MM.1S (cell line): ENCODE measurements at regions not wholly inside any gene's neighbourhood (a gene's known extent, or its start where the extent isn't known, plus 50 kb on each side); places are given as distances from the start of the nearest gene placed in this dataset.

Experiments
- DNase-seq: peaks from one replicate; pipeline ENCODE4 v3.0.0-alpha.2; 2015
- H2AFZ ChIP-seq: fragments of 300-600 bp; sonication (generic); 2 replicates; pipeline ENCODE4 v1.6.0; 2016; ENCODE audit warnings: antibody characterized with exemption, low read length
- H3F3A ChIP-seq: fragments of 300-600 bp; sonication (generic); 2 replicates; pipeline ENCODE4 v1.6.1; 2016; ENCODE audit warnings: mild to moderate bottlenecking, antibody characterized with exemption, low read length, moderate library complexity, mixed read lengths; ENCODE audit not compliant: insufficient read depth
- H3K27ac ChIP-seq: fragments of 300-600 bp; sonication (generic); 2 replicates; pipeline ENCODE4 v1.5.1; 2016; ENCODE audit warnings: mild to moderate bottlenecking, low read length
- H3K27me3 ChIP-seq: fragments of 300-600 bp; sonication (generic); replicated peaks from 2 replicates; pipeline ENCODE4 v1.6.0; 2016; ENCODE audit warnings: low read length; ENCODE audit not compliant: insufficient read depth
- H3K36me3 ChIP-seq: fragments of 300-600 bp; sonication (generic); replicated peaks from 2 replicates; pipeline ENCODE4 v1.6.1; 2016; ENCODE audit warnings: mild to moderate bottlenecking, low read length, mixed read lengths; ENCODE audit not compliant: insufficient read depth
- H3K4me1 ChIP-seq: fragments of 300-600 bp; sonication (generic); 2 replicates; pipeline ENCODE4 v1.6.1; 2016; ENCODE audit warnings: low read length, mixed read lengths
- H3K4me2 ChIP-seq: fragments of 300-600 bp; sonication (generic); 2 replicates; pipeline ENCODE4 v1.6.0; 2016; ENCODE audit warnings: low read depth, low read length
- H3K4me3 ChIP-seq: fragments of 300-600 bp; sonication (generic); 2 replicates; pipeline ENCODE4 v1.5.1; 2016; ENCODE audit warnings: low read length, mixed read lengths
- H3K79me2 ChIP-seq: fragments of 300-600 bp; sonication (generic); 2 replicates; pipeline ENCODE4 v1.6.1; 2016; ENCODE audit warnings: mixed run types, low read length, mixed read lengths
- H3K9ac ChIP-seq: fragments of 300-600 bp; sonication (generic); 2 replicates; pipeline ENCODE4 v1.6.1; 2016; ENCODE audit warnings: low read length, mixed read lengths
- H3K9me2 ChIP-seq: fragments of 300-600 bp; sonication (generic); replicated peaks from 2 replicates; pipeline ENCODE4 v1.6.1; 2016; ENCODE audit warnings: mild to moderate bottlenecking, low read length, mixed read lengths; ENCODE audit not compliant: insufficient read depth
- H3K9me3 ChIP-seq: fragments of 300-600 bp; sonication (generic); replicated peaks from 2 replicates; pipeline ENCODE4 v1.6.1; 2016; ENCODE audit warnings: mild to moderate bottlenecking, low read length, mixed read lengths; ENCODE audit not compliant: insufficient read depth
- H4K20me1 ChIP-seq: fragments of 300-600 bp; sonication (generic); 2 replicates; pipeline ENCODE4 v1.6.1; 2016; ENCODE audit warnings: mild to moderate bottlenecking, low read length, moderate library complexity, mixed read lengths; ENCODE audit not compliant: insufficient read depth
- EZH2 ChIP-seq: fragments of 300-600 bp; sonication (generic); optimal IDR thresholded peaks from 2 replicates; pipeline ENCODE3; 2017; ENCODE audit warnings: low read depth, mild to moderate bottlenecking, antibody characterized with exemption, low read length, mixed read lengths
- EZH2phosphoT487 ChIP-seq: fragments of 300-600 bp; sonication (generic); IDR thresholded peaks from 2 replicates; pipeline ENCODE4 v1.6.1; 2018; ENCODE audit warnings: antibody characterized with exemption, low read length
- TF ChIP-seq, protein P1 (sequence below): fragments of 300-600 bp; sonication (generic); IDR thresholded peaks from 2 replicates; pipeline ENCODE4 v1.5.1; 2016; ENCODE audit warnings: antibody characterized with exemption, low read length, mixed read lengths

DNA sequence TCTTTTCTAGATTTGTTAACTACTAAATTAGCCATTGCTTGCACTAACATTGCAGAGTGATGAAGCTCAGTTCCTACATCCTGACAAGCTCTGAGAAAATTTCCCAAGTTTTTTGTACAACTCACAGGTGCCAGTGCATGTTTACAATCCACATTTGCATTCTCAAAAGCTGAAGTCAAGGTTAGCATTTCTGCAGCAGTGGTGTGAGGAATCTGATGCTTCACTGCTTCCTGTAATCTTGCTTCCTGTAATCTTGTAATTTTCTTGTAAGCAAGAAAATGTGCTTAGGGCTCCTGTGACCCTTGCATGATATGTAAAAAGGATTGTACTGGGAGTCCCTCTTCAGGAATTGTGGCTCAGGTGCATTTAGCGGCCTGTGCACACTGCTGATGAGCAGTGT lies 207.4 kb upstream of the CXCL13 start:
- Histone ChIP-seq H3K4me1 (no peaks in the 10 kb centered on the region), H3K27me3 (no peaks in the 10 kb centered on the region), H3K4me3 (no peak overlapping the region), H4K20me1 (no peaks in the 10 kb centered on the region), H3K9me3 (no peaks in the 10 kb centered on the region), H3K79me2 (no peaks in the 10 kb centered on the region), H3K4me2 (no peak overlapping the region), H3K27ac (no peak overlapping the region), H2AFZ (no peak overlapping the region), H3K9me2 (no peaks in the 10 kb centered on the region), H3K9ac (no peak overlapping the region), H3K36me3 (no peaks in the 10 kb centered on the region), H3F3A (no peaks in the 10 kb centered on the region)
- TF ChIP-seq EZH2, result no peak
- TF ChIP-seq EZH2phosphoT487, result no peak
- TF ChIP-seq, protein P1, sequence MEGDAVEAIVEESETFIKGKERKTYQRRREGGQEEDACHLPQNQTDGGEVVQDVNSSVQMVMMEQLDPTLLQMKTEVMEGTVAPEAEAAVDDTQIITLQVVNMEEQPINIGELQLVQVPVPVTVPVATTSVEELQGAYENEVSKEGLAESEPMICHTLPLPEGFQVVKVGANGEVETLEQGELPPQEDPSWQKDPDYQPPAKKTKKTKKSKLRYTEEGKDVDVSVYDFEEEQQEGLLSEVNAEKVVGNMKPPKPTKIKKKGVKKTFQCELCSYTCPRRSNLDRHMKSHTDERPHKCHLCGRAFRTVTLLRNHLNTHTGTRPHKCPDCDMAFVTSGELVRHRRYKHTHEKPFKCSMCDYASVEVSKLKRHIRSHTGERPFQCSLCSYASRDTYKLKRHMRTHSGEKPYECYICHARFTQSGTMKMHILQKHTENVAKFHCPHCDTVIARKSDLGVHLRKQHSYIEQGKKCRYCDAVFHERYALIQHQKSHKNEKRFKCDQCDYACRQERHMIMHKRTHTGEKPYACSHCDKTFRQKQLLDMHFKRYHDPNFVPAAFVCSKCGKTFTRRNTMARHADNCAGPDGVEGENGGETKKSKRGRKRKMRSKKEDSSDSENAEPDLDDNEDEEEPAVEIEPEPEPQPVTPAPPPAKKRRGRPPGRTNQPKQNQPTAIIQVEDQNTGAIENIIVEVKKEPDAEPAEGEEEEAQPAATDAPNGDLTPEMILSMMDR, result no peak
- no peak for DNase-seq

DNA sequence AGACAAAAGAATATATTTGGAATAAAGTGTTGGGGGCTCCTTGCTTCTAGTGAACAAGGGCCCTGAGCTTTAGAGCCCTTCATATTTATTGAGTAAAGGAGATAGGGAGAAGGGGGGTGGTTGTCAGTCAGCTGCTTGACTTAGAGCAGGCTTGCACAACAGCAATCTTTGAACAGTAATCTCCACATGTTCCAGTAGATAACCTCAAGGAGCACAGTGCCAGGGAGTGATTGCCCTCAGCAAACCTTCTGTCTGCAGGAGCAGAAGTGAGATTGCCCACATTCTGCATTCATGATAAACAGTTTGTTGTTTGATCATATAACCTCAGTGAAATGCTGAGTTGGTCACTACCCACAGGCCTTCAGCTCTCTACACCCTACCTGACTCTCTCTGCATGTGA lies 205.8 kb upstream of the CXCL13 start:
- Histone ChIP-seq H3K4me2 (no peak overlapping the region), H3K9me2 (no peaks in the 10 kb centered on the region), H3K27me3 (no peaks in the 10 kb centered on the region), H3K9me3 (no peaks in the 10 kb centered on the region), H4K20me1 (no peaks in the 10 kb centered on the region), H3K4me3 (no peak overlapping the region), H3F3A (no peaks in the 10 kb centered on the region), H3K9ac (no peak overlapping the region), H3K79me2 (no peaks in the 10 kb centered on the region), H3K36me3 (no peaks in the 10 kb centered on the region), H3K27ac (no peak overlapping the region), H2AFZ (no peak overlapping the region), H3K4me1 (no peaks in the 10 kb centered on the region)
- TF ChIP-seq EZH2phosphoT487 (no peak), EZH2 (no peak)
- TF ChIP-seq, protein P1, result no peak
- DNase-seq, result no peak

DNA sequence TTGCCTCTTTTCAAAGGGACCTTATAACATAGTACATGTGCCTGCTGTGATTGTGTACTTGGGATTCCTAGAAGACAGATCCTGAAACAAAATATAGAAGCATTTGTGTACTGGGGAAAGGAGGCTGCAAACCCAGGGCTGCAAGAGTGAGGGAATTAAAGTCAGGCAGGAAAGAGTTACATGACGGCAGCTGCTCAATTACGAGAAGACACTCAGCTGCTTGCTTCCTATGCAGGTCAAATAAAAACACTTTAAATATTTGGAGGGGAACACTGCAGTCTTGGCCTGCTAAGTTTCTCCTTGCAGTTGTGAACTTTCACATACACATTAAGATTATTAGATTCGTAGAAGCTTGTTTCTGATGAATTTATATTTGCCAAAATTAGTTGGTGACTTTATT lies 191.9 kb upstream of the CXCL13 start:
- H3F3A ChIP-seq, result no peaks in the 10 kb centered on the region
- no peak overlapping the region for H3K9ac ChIP-seq
- H3K4me2 ChIP-seq, result no peak overlapping the region
- H3K27me3 ChIP-seq, result no peaks in the 10 kb centered on the region
- no peaks in the 10 kb centered on the region for H3K9me2 ChIP-seq
- no peaks in the 10 kb centered on the region for H4K20me1 ChIP-seq
- no peak overlapping the region for H3K4me3 ChIP-seq
- H3K9me3 ChIP-seq, result no peaks in the 10 kb centered on the region
- H3K79me2 ChIP-seq, result no peaks in the 10 kb centered on the region
- H3K36me3 ChIP-seq, result no peaks in the 10 kb centered on the region
- no peak overlapping the region for H3K27ac ChIP-seq
- no peaks in the 10 kb centered on the region for H3K4me1 ChIP-seq
- TF ChIP-seq EZH2phosphoT487, result no peak
- no peak for TF ChIP-seq EZH2
- TF ChIP-seq, protein P1, result no peak
- DNase-seq, result no peak
- H2AFZ ChIP-seq, result no peak overlapping the region

DNA sequence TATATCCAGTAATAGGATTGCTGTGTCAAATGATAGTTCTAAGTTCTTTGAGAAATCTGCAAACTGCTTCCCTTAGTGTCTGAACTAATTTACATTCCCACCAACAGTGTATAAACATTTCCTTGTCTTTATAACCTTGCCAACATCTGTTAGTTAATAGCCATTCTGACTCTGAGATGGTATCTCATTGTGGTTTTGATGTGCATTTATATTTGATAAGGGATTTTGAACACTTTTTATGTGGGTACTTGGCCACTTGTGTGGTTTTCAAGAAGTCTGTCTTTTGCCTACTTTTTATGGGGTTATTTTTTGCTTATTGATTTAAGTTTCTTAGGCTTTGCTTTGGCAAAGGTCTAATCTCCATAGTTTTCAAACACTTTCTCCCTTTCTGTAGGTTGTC lies 189.9 kb upstream of the CXCL13 start:
- Histone ChIP-seq H3K4me1 (no peaks in the 10 kb centered on the region), H4K20me1 (no peaks in the 10 kb centered on the region), H3K36me3 (no peaks in the 10 kb centered on the region), H3K4me2 (no peak overlapping the region), H2AFZ (no peak overlapping the region), H3K27ac (no peak overlapping the region), H3F3A (no peaks in the 10 kb centered on the region), H3K9me3 (no peaks in the 10 kb centered on the region), H3K9me2 (no peaks in the 10 kb centered on the region), H3K79me2 (no peaks in the 10 kb centered on the region), H3K9ac (no peak overlapping the region), H3K4me3 (no peak overlapping the region), H3K27me3 (no peaks in the 10 kb centered on the region)
- no peak for DNase-seq
- TF ChIP-seq EZH2, result no peak
- TF ChIP-seq, protein P1, result no peak
- no peak for TF ChIP-seq EZH2phosphoT487
